T-helper 1 cell treated with Interleukin-12 subunit alpha and Interleukin-12 subunit beta and Interleukin-4 antibody, amounts not matched to agents 30 ng/mL and 1 ng/mL, for 36 hours (primary cell): ENCODE measurements at regions not wholly inside any gene's neighbourhood (a gene's known extent, or its start where the extent isn't known, plus 50 kb on each side); places are given as distances from the start of the nearest gene placed in this dataset.
"Not testable (repeated sequence)": the region's sequence is repeated elsewhere in the genome, so short reads cannot be mapped to it uniquely, and the experiment has no call there.

Experiments used
- intact Hi-C: fragments of 100-400 bp; cut with micrococcal nuclease; formaldehyde crosslinking; loops from one replicate; pipeline ENCODE4 v1.15.1; 2024

- intact Hi-C loops = no loop called here
These were observed 611.5 kb downstream of the ZNF608 start for GRCh38 chr5:124134941-124135340.

- intact Hi-C loops = no loop called here
These were observed 613.0 kb downstream of the ZNF608 start for GRCh38 chr5:124133406-124133805.

- intact Hi-C loops = no loop called here
These were observed 613.6 kb downstream of the ZNF608 start for GRCh38 chr5:124132843-124133242.

- intact Hi-C loops = no loop called here
These were observed 615.0 kb downstream of the ZNF608 start for GRCh38 chr5:124131466-124131865.

- intact Hi-C loops = no loop called here
These were observed 615.6 kb downstream of the ZNF608 start for GRCh38 chr5:124130816-124131215.

GRCh38 chr5:124128867-124129266 lies 616.9 kb downstream of the CSNK1G3 start:
- intact Hi-C loops = no loop called here

- intact Hi-C loops = no loop called here
These were observed 614.7 kb downstream of the CSNK1G3 start for GRCh38 chr5:124126504-124127217.

GRCh38 chr5:124124711-124125229 lies 612.8 kb downstream of the CSNK1G3 start:
- intact Hi-C loops = no loop called here

- intact Hi-C loops = no loop called here
These were observed 609.2 kb downstream of the CSNK1G3 start for GRCh38 chr5:124121198-124121597.

- intact Hi-C loops = no loop called here
These were observed 602.9 kb downstream of the CSNK1G3 start for GRCh38 chr5:124114911-124115310.

GRCh38 chr5:124111886-124112285 lies 599.9 kb downstream of the CSNK1G3 start:
- intact Hi-C loops = no loop called here

GRCh38 chr5:124110942-124111341 lies 599.0 kb downstream of the CSNK1G3 start:
- intact Hi-C loops = no loop called here

GRCh38 chr5:124105326-124105725 lies 593.3 kb downstream of the CSNK1G3 start:
- intact Hi-C loops = no loop called here

- intact Hi-C loops = no loop called here
These were observed 592.8 kb downstream of the CSNK1G3 start for GRCh38 chr5:124104821-124105220.

GRCh38 chr5:124104344-124104743 lies 592.4 kb downstream of the CSNK1G3 start:
- intact Hi-C loops = no loop called here

GRCh38 chr5:124103671-124104070 lies 591.7 kb downstream of the CSNK1G3 start:
- intact Hi-C loops = no loop called here

GRCh38 chr5:124103056-124103455 lies 591.1 kb downstream of the CSNK1G3 start:
- intact Hi-C loops = not testable (repeated sequence)

- intact Hi-C loops = no loop called here
These were observed 590.5 kb downstream of the CSNK1G3 start for GRCh38 chr5:124102486-124102885.

- intact Hi-C loops = no loop called here
These were observed 581.7 kb downstream of the CSNK1G3 start for GRCh38 chr5:124093658-124094057.

- intact Hi-C loops = no loop called here
These were observed 578.1 kb downstream of the CSNK1G3 start for GRCh38 chr5:124090115-124090514.

- intact Hi-C loops = no loop called here
These were observed 577.6 kb downstream of the CSNK1G3 start for GRCh38 chr5:124089578-124089977.

- intact Hi-C loops = no loop called here
These were observed 576.5 kb downstream of the CSNK1G3 start for GRCh38 chr5:124088289-124089032.

GRCh38 chr5:124087752-124088151 lies 575.8 kb downstream of the CSNK1G3 start:
- intact Hi-C loops = no loop called here
